Motor neuron (in vitro differentiated cells): ENCODE measurements at regions not wholly inside any gene's neighbourhood (a gene's known extent, or its start where the extent isn't known, plus 50 kb on each side); places are given as distances from the start of the nearest gene placed in this dataset.

Source experiments
- ATAC-seq, 8 experiments: fragments of 200-7000 bp; cut with Tn5 transposase; replicated peaks in 6 of 8; 2 replicates each; pipeline ENCODE4 v1.8.0; 2021; ENCODE audit warnings: mild to moderate bottlenecking in 8 of 8, moderate library complexity in 8 of 8
- H3K27ac ChIP-seq, 2 donors: fragments of 250-450 bp; sonication (Bioruptor Pico); 2 replicates each; pipeline ENCODE4 v1.9.0; 2021; ENCODE audit warnings: antibody characterized with exemption in 2 of 2, mild to moderate bottlenecking in 2 of 2, moderate library complexity in 1 of 2
- H3K4me1 ChIP-seq, 2 donors: fragments of 250-450 bp; sonication (Bioruptor Pico); replicated peaks in 1 of 2; 2 replicates each; pipeline ENCODE4 v1.6.1; 2021; ENCODE audit warnings: antibody characterized with exemption in 2 of 2, mild to moderate bottlenecking in 2 of 2, moderate library complexity in 1 of 2
- H3K4me3 ChIP-seq, 5 donors: fragments of 250-450 bp; sonication (Bioruptor Pico); 2 replicates each; pipeline ENCODE4 v1.9.0; 2021; ENCODE audit warnings: antibody characterized with exemption in 5 of 5, mild to moderate bottlenecking in 5 of 5, moderate library complexity in 4 of 5
- WGBS, 10 experiments: fragments of 450-650 bp; shearing (Covaris generic); methylation state at CpG; one replicate each; pipeline ENCODE4 v1.0.0; 2022; 5-methylcytosine and 5-hydroxymethylcytosine counted together
- in situ Hi-C, 9 experiments: fragments of 400-800 bp; cut with MboI; loops; one replicate each; pipeline ENCODE4 v1.15.0; 2021; ENCODE audit warnings: low sequenced_read_pairs in 9 of 9, low pct_unique_long_range_greater_than_20kb in 2 of 9; ENCODE audit not compliant: unreplicated experiment in 9 of 9

DNA sequence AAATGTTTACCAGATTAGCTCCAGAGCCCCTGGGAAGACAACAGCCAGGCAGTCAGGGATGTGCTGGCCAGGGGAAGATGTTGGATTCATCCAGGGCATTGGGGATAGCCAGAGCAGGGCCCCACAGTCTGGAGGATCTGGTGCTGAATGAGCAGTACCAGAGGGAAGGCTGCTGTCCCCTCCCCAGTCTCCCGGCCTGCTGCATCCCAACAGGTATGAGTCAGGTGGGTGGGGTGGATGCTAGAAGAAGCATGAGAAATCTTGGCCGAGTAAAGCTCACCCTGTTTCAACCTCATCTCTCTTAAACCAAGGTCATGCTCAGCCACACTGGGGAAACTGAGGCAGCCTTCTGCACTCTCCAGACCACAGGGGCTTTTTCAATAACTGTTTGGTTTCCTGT lies 71.9 kb upstream of the SEC14L1 start:
- ATAC-seq: no peak
- in situ Hi-C loops: loop anchor here in 7 of 9 experiments (10.0 to 25.0 kb wide), 5 partner anchors 54 to 557 kb away; partner anchors contain the start of genes MGAT5B (in 5 of the 7) and RHBDF2 (in 1 of the 7)
- H3K4me3 ChIP-seq: no peak overlapping the region
- H3K4me1 ChIP-seq: peaks cover 3 to 9% of the 10 kb centered on the region in 2 donors
- 67 to 90% (median 70%) methylated on average over 1 to 2 of the region's 2 CpGs; no CpG with 5 or more reads in 7 of the 10 experiments for WGBS, 10 experiments
- H3K27ac ChIP-seq: no peak overlapping the region

DNA sequence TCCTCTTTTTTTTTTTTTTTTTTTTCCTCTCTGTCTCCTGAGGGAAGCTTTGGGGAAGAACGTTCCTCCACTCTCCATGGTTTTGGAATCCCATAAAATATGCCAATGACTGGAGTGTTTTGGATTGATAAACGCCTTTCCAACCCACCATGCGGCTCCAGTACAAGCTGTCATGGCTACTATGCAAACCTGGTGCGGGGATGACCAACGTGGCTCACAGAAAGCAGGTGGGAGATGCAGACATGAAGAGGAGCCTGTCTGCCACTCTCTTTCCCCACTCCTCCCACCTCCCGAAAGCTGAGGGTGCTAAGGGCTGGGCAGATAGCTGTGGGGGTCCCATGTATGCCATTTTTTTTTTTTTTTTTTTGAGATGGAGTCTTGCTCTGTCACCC lies 69.9 kb upstream of the SEC14L1 start:
- Histone ChIP-seq H3K27ac (no peak overlapping the region), H3K4me3 (no peak overlapping the region), H3K4me1 (peaks cover 3 to 9% of the 10 kb centered on the region in 2 donors)
- in situ Hi-C loops: loop anchor here in 5 of 9 experiments (25.0 kb wide), 3 partner anchors 209 to 559 kb away; partner anchors contain the start of genes MGAT5B (in 4 of the 5) and RHBDF2 (in 1 of the 5)
- WGBS, 10 experiments: 0 to 86% (median 64%) methylated on average over 1 to 6 of the region's 6 CpGs; no CpG with 5 or more reads in 2 of the 10 experiments
- ATAC-seq: no peak

DNA sequence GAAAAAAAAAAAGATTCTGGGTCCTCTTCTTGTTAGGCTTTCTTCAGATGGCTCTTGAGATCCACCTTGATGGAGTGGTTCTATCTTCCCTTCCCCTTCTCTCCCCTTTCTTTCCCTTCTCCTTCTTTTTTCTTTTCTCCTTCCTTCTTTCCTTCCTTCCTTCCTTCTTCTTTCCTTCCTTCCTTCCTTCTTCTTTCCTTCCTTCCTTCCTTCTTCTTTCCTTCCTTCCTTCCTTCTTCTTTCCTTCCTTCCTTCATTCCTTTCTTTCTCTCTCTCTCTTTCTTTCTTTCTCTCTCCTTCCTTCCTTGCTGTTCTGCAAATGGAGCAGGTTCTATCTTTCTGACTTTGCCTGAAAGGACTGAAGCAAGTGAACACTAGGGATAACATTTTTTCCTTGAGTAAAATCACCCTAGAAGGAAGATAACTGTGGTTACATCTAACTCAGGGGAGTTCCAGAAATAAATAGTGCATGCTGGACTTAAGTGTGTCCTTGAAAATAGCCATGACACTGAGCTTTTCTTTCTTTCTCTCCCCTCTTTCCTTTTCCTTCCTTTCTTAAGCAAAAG lies 68.8 kb upstream of the SEC14L1 start:
- in situ Hi-C loops: loop anchor here in 5 of 9 experiments (25.0 kb wide), 3 partner anchors 210 to 560 kb away; partner anchors contain the start of genes MGAT5B (in 4 of the 5) and RHBDF2 (in 1 of the 5)
- Histone ChIP-seq H3K4me3 (no peak overlapping the region), H3K4me1 (peaks cover 11 to 16% of the 10 kb centered on the region in 2 donors), H3K27ac (no peak overlapping the region)
- ATAC-seq: no peak

DNA sequence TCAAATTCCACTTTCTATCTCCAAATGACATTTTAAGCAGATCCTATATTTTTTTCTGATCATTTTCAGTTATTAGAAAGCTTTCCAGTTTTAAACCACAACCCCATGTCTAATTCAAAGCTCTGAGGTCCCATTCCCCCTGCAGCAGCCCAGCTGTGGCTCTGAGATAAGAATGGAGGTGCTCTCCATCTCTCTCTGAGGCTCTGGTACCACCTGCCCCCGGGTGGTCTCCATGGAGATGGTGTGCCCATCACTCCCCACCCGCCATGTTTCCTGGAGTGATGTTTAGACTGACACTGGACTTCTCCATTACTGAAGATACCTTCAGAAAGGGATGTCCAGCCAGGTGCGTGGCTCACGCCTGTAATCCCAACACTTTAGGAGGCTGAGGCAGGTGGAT lies 68.1 kb upstream of the SEC14L1 start:
- WGBS, 10 experiments: 57 to 100% (median 90%) methylated on average over 2 to 3 of the region's 4 CpGs; no CpG with 5 or more reads in 7 of the 10 experiments
- no peak for ATAC-seq
- Histone ChIP-seq H3K27ac (no peak overlapping the region), H3K4me1 (peaks cover 13 to 16% of the 10 kb centered on the region in 2 donors), H3K4me3 (no peak overlapping the region)
- in situ Hi-C loops: loop anchor here in 5 of 9 experiments (25.0 kb wide), 3 partner anchors 210 to 560 kb away; partner anchors contain the start of genes MGAT5B (in 4 of the 5) and RHBDF2 (in 1 of the 5)

DNA sequence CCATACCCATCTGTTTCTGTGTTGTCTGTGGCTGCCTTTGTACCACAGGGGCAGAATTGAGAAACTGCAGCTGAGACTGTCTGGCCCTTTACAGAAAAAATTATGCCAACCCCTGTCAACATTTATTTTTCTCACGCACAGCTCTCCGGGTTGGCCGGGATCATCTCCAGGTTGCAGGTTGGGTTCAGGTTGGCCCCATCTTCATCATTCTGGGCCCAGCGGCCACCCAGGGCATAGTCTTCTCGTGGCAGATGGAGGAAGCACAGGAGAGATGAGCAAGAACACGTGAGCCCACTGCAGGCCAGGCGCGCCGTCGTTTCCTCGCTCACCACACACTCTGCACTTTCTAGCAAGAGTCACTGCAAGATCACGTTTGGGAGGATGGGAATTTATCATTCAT lies 66.1 kb upstream of the SEC14L1 start:
- H3K4me3 ChIP-seq: no peak overlapping the region
- H3K27ac ChIP-seq: no peak overlapping the region
- peaks cover 13 to 16% of the 10 kb centered on the region in 2 donors for H3K4me1 ChIP-seq
- ATAC-seq: no peak
- in situ Hi-C loops: loop anchor here in 6 of 9 experiments (25.0 kb wide), 4 partner anchors 163 to 562 kb away; partner anchors contain the start of genes MGAT5B (in 4 of the 6) and RHBDF2 (in 1 of the 6)
- WGBS, 10 experiments: 20 to 100% (median 69%) methylated on average over 1 to 12 of the region's 12 CpGs; no CpG with 5 or more reads in 3 of the 10 experiments

DNA sequence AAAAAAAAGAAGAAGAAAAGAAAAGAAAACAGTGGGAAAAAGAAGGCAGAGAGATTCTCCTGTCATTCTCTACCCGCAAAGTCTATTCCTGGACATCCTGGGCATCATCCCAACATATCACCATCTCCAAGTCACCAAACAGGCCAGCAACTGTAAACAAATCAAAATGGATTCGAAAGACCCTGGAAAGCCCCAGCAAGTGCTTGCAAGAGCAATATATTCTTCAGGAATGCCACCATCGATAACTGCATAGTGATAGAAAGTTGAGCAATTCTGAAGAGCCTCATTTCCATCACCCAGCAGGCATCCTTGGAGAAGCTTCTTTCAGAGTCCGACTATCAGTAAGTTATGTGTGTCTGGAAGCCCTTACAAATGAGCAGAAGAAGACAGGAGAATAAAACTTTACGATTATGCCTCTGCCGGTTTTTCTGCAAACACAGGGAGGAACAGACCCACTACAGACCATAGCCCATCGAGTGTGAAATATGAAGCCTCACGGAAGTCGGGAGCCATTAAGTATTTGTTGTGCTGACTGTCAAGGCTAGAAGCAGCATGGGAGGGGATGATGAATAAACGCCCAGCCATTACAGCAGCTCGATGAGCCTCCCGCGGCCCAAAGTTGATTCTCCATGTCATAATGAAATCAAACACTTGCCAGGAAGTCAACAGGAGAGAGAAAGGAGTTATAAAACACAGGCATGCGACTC lies 64.5 kb upstream of the SEC14L1 start:
- peaks cover 10 to 13% of the 10 kb centered on the region in 2 donors for H3K4me1 ChIP-seq
- no peak overlapping the region for H3K4me3 ChIP-seq
- in situ Hi-C loops: loop anchor here in 3 of 9 experiments (25.0 kb wide), 1 partner anchor 161 kb away; no protein-coding TSS in a partner anchor
- peak overlapping the region in 1 of 2 donors; percentile 7 for H3K27ac ChIP-seq
- peak; percentile 56 to 85 (median 76) for ATAC-seq
- WGBS, 10 experiments: 17 to 52% (median 30%) methylated on average over 2 to 9 of the region's 14 CpGs; no CpG with 5 or more reads in 2 of the 10 experiments

DNA sequence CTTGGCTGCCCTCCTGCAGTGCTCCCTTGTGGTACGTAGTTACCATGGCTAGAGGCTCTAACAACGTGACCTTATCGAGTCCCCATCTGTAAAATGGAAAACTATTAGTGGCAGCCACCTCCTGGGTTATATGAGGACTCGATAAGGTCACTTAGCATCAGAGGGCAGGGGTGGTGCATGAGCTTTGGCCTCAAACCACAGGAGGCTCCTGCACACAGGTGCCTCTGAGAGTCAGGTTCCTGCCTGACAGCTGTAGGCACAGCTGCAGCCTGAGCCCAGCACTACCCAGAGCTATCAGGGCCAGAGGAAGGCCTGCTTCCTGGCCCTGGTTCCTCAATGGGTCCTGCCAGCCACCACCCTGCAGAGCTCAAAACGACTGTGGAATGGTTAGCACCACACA lies 57.2 kb upstream of the SEC14L1 start:
- no peak for ATAC-seq
- Histone ChIP-seq H3K4me3 (no peak overlapping the region), H3K4me1 (peaks cover 8 to 10% of the 10 kb centered on the region in 2 donors), H3K27ac (no peak overlapping the region)
- in situ Hi-C loops: loop anchor here in 7 of 9 experiments (10.0 to 25.0 kb wide), 2 partner anchors 154 to 161 kb away; no protein-coding TSS in a partner anchor
- 0 to 100% (median 78%) methylated on average over 1 to 4 of the region's 5 CpGs; no CpG with 5 or more reads in 4 of the 10 experiments for WGBS, 10 experiments

DNA sequence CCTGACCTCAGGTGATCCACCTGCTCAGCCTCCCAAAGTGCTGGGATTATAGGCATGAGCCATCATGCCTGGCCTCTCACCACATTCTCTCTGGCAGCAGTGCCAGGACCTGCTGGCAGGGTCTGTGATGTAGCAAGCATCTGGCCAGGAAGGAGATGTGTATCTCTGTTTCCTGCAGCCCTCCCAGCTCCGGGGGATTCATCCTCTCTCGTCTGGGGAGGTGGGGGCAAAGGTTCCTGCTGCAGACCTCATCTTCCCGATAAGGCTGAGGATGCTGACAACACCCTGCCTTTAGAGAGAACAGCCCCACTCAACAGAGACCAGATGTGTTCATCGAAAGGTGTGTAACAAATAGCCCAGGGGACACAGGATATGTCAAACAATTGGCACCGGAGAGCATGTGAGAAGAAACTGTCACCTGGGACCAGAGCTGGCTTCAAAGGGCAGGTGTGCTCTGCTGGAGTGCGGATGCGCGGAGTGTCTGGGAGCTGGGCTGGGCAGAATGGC lies 54.8 kb upstream of the SEC14L1 start:
- in situ Hi-C loops: loop anchor here in 8 of 9 experiments (5.0 to 25.0 kb wide), 3 partner anchors 151 to 161 kb away; no protein-coding TSS in a partner anchor
- no peak overlapping the region for H3K4me3 ChIP-seq
- ATAC-seq: no peak
- WGBS, 10 experiments: 20 to 100% (median 60%) methylated on average over 1 to 3 of the region's 8 CpGs; no CpG with 5 or more reads in 3 of the 10 experiments
- H3K4me1 ChIP-seq: peaks cover 17 to 18% of the 10 kb centered on the region in 2 donors
- no peak overlapping the region for H3K27ac ChIP-seq

DNA sequence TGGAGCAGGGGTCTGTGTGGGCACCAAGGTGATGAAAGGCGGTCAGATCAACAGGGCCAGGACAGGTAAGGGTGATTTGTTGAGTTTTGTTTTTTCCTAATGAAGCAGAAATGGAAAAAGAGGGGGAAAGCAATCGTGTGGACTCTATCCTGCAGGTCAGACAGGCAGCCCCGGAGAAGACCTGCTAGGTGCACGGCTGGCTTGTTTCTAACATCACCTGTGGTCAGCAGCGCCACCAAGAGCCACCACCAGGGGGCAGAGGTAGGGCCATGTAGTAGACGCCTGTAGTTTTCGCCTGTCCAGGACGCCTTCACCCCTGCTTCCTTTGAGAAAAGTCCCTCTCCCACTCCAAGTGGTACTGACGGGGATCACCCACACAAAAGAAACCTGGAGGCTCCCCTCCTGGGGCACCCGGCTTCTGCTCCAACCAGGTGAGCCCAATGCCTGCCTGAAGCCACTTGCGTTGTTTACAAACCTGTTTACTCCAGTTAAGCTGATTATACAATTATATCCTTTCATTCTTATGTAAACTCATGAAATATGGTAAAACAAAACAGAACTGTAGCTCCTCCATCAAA lies 54.2 kb upstream of the SEC14L1 start:
- in situ Hi-C loops: loop anchor here in 8 of 9 experiments (5.0 to 25.0 kb wide), 3 partner anchors 151 to 161 kb away; no protein-coding TSS in a partner anchor
- H3K4me3 ChIP-seq: no peak overlapping the region
- peak; percentile 12 to 39 (median 22) for ATAC-seq

DNA sequence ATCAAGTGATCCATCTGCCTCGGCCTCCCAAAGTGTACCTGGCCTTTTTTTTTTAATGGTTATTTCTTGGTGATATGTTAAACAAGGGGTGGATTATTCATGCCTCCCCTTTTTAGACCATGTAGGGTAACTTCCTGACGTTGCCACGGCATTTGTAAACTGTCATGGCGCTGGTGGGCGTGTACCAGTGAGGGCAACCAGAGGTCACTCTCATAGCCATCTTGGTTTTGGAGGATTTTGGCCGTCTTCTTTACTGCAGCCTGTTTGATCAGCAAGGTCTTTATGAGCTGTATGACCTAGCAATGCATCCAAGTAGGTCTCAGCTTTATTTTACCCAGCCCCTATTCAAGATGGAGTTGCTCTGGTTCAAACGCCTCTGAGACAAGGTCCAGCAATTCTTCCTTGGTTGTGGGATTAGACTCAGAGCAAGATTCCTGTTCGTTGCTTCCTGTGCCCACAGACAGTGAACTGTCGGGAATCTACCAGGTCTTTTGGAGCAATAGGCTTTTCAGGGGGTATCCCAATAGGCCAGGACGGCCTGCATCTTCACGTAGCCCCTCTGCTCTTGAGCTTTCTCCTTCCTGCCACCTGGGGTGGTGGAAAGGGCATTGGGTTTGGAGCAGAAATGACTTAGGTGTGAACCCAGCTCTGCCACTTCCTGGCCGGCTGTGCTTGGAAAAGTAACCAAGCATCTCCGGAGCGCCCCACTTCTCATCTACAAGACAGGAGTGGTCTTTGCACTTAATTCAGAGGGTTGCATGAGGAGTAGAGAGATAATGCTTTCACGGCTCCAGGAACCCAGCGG lies 52.9 kb upstream of the SEC14L1 start:
- no peak for ATAC-seq
- Histone ChIP-seq H3K27ac (peak overlapping the region; percentile 56 to 96), H3K4me3 (peak overlapping the region; percentile 70 to 97 (median 87)), H3K4me1 (peaks cover 17 to 18% of the 10 kb centered on the region in 2 donors)
- WGBS, 10 experiments: 59 to 92% (median 81%) methylated on average over 2 to 12 of the region's 16 CpGs; no CpG with 5 or more reads in 3 of the 10 experiments
- in situ Hi-C loops: loop anchor here in 8 of 9 experiments (5.0 to 25.0 kb wide), 3 partner anchors 149 to 159 kb away; no protein-coding TSS in a partner anchor

More for the DNA sequence above, 54.2 kb upstream of the SEC14L1 start:
- WGBS, 10 experiments: 17 to 61% (median 50%) methylated on average over 2 to 6 of the region's 11 CpGs; no CpG with 5 or more reads in 3 of the 10 experiments
- H3K27ac ChIP-seq: no peak overlapping the region
- H3K4me1 ChIP-seq: peaks cover 17 to 18% of the 10 kb centered on the region in 2 donors

DNA sequence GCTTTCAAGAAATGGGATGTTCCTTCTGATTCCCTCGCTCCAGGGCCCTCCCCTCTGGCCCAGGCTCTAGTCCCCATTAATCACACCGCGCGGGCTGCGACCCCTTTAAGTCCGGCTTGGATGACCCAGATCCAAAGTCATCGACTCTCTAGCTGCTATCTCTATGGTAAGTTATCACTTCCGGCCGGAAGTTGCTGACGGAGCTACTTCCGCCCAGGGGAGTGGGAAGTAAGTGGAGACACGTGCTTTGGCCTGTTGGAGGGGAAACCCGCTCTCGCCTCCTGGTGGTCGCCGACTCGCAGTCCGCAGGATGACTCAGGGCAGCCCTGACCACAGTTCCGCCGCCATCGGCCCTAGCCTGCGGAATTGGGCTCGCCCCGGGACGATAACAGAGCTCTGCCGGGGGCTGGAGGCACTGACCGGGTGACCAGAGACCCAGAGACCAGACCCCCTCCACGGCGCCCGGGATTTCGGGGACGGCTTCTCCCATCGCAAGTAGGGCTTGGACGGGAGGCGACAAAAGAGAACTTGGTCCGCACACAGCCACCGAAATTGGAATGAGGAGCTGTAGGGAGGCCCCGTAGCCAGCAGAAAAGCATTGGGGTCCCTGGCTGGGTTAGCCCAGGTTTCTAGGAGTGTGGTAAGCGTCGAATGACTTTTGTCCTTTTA lies 52.2 kb upstream of the SEC14L1 start:
- 0 to 8% (median 0%) methylated on average over 1 to 6 of the region's 40 CpGs; no CpG with 5 or more reads in 4 of the 10 experiments for WGBS, 10 experiments
- peaks cover 17 to 18% of the 10 kb centered on the region in 2 donors for H3K4me1 ChIP-seq
- ATAC-seq: peak; percentile 91 to 99 (median 96)
- in situ Hi-C loops: loop anchor here in 8 of 9 experiments (5.0 to 25.0 kb wide), 3 partner anchors 149 to 159 kb away; no protein-coding TSS in a partner anchor
- peak overlapping the region; percentile 70 to 97 (median 87) for H3K4me3 ChIP-seq
- H3K27ac ChIP-seq: peak overlapping the region; percentile 93 to 96
